ENCODE measurements at regions not wholly inside any gene's neighbourhood (a gene's known extent, or its start where the extent isn't known, plus 50 kb on each side); places are given as distances from the start of the nearest gene placed in this dataset.
"Not testable (repeated sequence)": the region's sequence is repeated elsewhere in the genome, so short reads cannot be mapped to it uniquely, and the experiment has no call there.

- DNase-seq (ENCODE audit: low spot score in 2 of 2): no peak
- no peaks in the 10 kb centered on the region for H3K36me3 Mint-ChIP-seq
These were observed 75.5 kb upstream of the RANBP3L start for GRCh38 chr5:36377192-36377591.

GRCh38 chr5:36378551-36378950 is 76.8 kb upstream of the RANBP3L start:
- DNase-seq (ENCODE audit: low spot score in 2 of 2): no peak
- no peaks in the 10 kb centered on the region for H3K36me3 Mint-ChIP-seq
- H3K9me3 Mint-ChIP-seq: no peaks in the 10 kb centered on the region
- no peak overlapping the region for H3K4me3 Mint-ChIP-seq
- H3K4me1 Mint-ChIP-seq: no peaks in the 10 kb centered on the region
- H3K27ac Mint-ChIP-seq: no peak overlapping the region
- ATAC-seq: no peak

More at GRCh38 chr5:36377192-36377591, 75.5 kb upstream of the RANBP3L start:
- Mint-ChIP-seq H3K4me1 (no peaks in the 10 kb centered on the region), H3K9me3 (no peaks in the 10 kb centered on the region), H3K27ac (no peak overlapping the region), H3K4me3 (no peak overlapping the region)
- ATAC-seq: no peak

- no peaks in the 10 kb centered on the region for H3K36me3 Mint-ChIP-seq
- no peak for DNase-seq (ENCODE audit: low spot score in 2 of 2)
- H3K4me3 Mint-ChIP-seq: no peak overlapping the region
- no peak for ATAC-seq
- H3K27ac Mint-ChIP-seq: no peak overlapping the region
- H3K9me3 Mint-ChIP-seq: no peaks in the 10 kb centered on the region
- no peaks in the 10 kb centered on the region for H3K4me1 Mint-ChIP-seq
These were observed 81.2 kb upstream of the RANBP3L start for GRCh38 chr5:36382890-36383289.

- Mint-ChIP-seq H3K36me3 (no peaks in the 10 kb centered on the region), H3K9me3 (no peaks in the 10 kb centered on the region), H3K4me3 (no peak overlapping the region), H3K4me1 (no peaks in the 10 kb centered on the region), H3K27ac (no peak overlapping the region)
- DNase-seq (ENCODE audit: low spot score in 2 of 2): no peak
- no peak for ATAC-seq
These were observed 82.2 kb upstream of the RANBP3L start for GRCh38 chr5:36383942-36384341.

GRCh38 chr5:36384845-36385244 is 83.1 kb upstream of the RANBP3L start:
- Mint-ChIP-seq H3K4me3 (no peak overlapping the region), H3K9me3 (no peaks in the 10 kb centered on the region), H3K4me1 (no peaks in the 10 kb centered on the region), H3K36me3 (no peaks in the 10 kb centered on the region), H3K27ac (no peak overlapping the region)
- ATAC-seq (no peak), DNase-seq (ENCODE audit: low spot score in 2 of 2) (no peak)

- H3K9me3 Mint-ChIP-seq: no peaks in the 10 kb centered on the region
- DNase-seq (ENCODE audit: low spot score in 2 of 2) (no peak), ATAC-seq (no peak)
- no peak overlapping the region for H3K27ac Mint-ChIP-seq
- no peaks in the 10 kb centered on the region for H3K4me1 Mint-ChIP-seq
- no peaks in the 10 kb centered on the region for H3K36me3 Mint-ChIP-seq
- no peak overlapping the region for H3K4me3 Mint-ChIP-seq
These were observed 83.8 kb upstream of the RANBP3L start for GRCh38 chr5:36385495-36385894.

- Mint-ChIP-seq H3K9me3 (no peaks in the 10 kb centered on the region), H3K27ac (no peak overlapping the region)
- no peak for ATAC-seq
These were observed 86.6 kb upstream of the RANBP3L start for GRCh38 chr5:36388288-36388687.

GRCh38 chr5:36389245-36389644 is 87.5 kb upstream of the RANBP3L start:
- Mint-ChIP-seq H3K36me3 (no peaks in the 10 kb centered on the region), H3K4me1 (no peaks in the 10 kb centered on the region), H3K4me3 (no peak overlapping the region), H3K9me3 (no peaks in the 10 kb centered on the region), H3K27ac (no peak overlapping the region)
- DNase-seq (ENCODE audit: low spot score in 2 of 2) (no peak), ATAC-seq (no peak)

More at GRCh38 chr5:36388288-36388687, 86.6 kb upstream of the RANBP3L start:
- Mint-ChIP-seq H3K4me1 (no peaks in the 10 kb centered on the region), H3K36me3 (no peaks in the 10 kb centered on the region), H3K4me3 (no peak overlapping the region)
- no peak for DNase-seq (ENCODE audit: low spot score in 2 of 2)

GRCh38 chr5:36390640-36391039 is 88.9 kb upstream of the RANBP3L start:
- no peak for ATAC-seq
- no peak for DNase-seq (ENCODE audit: low spot score in 2 of 2)
- Mint-ChIP-seq H3K9me3 (no peaks in the 10 kb centered on the region), H3K4me1 (no peaks in the 10 kb centered on the region), H3K36me3 (no peaks in the 10 kb centered on the region), H3K27ac (no peak overlapping the region), H3K4me3 (no peak overlapping the region)

GRCh38 chr5:36392186-36392585 is 90.5 kb upstream of the RANBP3L start:
- H3K27ac Mint-ChIP-seq: no peak overlapping the region
- no peaks in the 10 kb centered on the region for H3K4me1 Mint-ChIP-seq
- H3K4me3 Mint-ChIP-seq: no peak overlapping the region
- no peak for DNase-seq (ENCODE audit: low spot score in 2 of 2)
- no peaks in the 10 kb centered on the region for H3K9me3 Mint-ChIP-seq
- no peaks in the 10 kb centered on the region for H3K36me3 Mint-ChIP-seq
- no peak for ATAC-seq

GRCh38 chr5:36392818-36393217 is 91.1 kb upstream of the RANBP3L start:
- DNase-seq (ENCODE audit: low spot score in 2 of 2): no peak
- no peaks in the 10 kb centered on the region for H3K9me3 Mint-ChIP-seq
- H3K4me1 Mint-ChIP-seq: no peaks in the 10 kb centered on the region
- no peak overlapping the region for H3K27ac Mint-ChIP-seq
- H3K36me3 Mint-ChIP-seq: no peaks in the 10 kb centered on the region
- no peak for ATAC-seq
- H3K4me3 Mint-ChIP-seq: no peak overlapping the region

GRCh38 chr5:36393656-36394428 is 92.1 kb upstream of the RANBP3L start:
- H3K27ac Mint-ChIP-seq: no peak overlapping the region
- no peaks in the 10 kb centered on the region for H3K36me3 Mint-ChIP-seq

GRCh38 chr5:36395260-36395659 is 93.6 kb upstream of the RANBP3L start:
- H3K36me3 Mint-ChIP-seq: no peaks in the 10 kb centered on the region
- no peaks in the 10 kb centered on the region for H3K9me3 Mint-ChIP-seq
- no peaks in the 10 kb centered on the region for H3K4me1 Mint-ChIP-seq
- no peak for DNase-seq (ENCODE audit: low spot score in 2 of 2)
- no peak overlapping the region for H3K27ac Mint-ChIP-seq
- H3K4me3 Mint-ChIP-seq: no peak overlapping the region
- no peak for ATAC-seq

More at GRCh38 chr5:36393656-36394428, 92.1 kb upstream of the RANBP3L start:
- Mint-ChIP-seq H3K4me1 (no peaks in the 10 kb centered on the region), H3K4me3 (no peak overlapping the region), H3K9me3 (no peaks in the 10 kb centered on the region)
- DNase-seq (ENCODE audit: low spot score in 2 of 2): no peak
- no peak for ATAC-seq

GRCh38 chr5:36395947-36396346 is 94.2 kb upstream of the RANBP3L start:
- ATAC-seq; DNase-seq (ENCODE audit: low spot score in 2 of 2); H3K4me3 Mint-ChIP-seq; H3K9me3 Mint-ChIP-seq; H3K27ac Mint-ChIP-seq; H3K36me3 Mint-ChIP-seq; H3K4me1 Mint-ChIP-seq: not testable (repeated sequence)

GRCh38 chr5:36396640-36397039 is 94.9 kb upstream of the RANBP3L start:
- no peak overlapping the region for H3K4me3 Mint-ChIP-seq
- H3K9me3 Mint-ChIP-seq: no peaks in the 10 kb centered on the region
- H3K27ac Mint-ChIP-seq: no peak overlapping the region

GRCh38 chr5:36397901-36398536 is 96.3 kb upstream of the RANBP3L start:
- H3K9me3 Mint-ChIP-seq: no peaks in the 10 kb centered on the region
- ATAC-seq: no peak
- DNase-seq (ENCODE audit: low spot score in 2 of 2): no peak

More at GRCh38 chr5:36396640-36397039, 94.9 kb upstream of the RANBP3L start:
- no peak for ATAC-seq
- H3K4me1 Mint-ChIP-seq: no peaks in the 10 kb centered on the region
- DNase-seq (ENCODE audit: low spot score in 2 of 2): no peak
- no peaks in the 10 kb centered on the region for H3K36me3 Mint-ChIP-seq

More at GRCh38 chr5:36397901-36398536, 96.3 kb upstream of the RANBP3L start:
- Mint-ChIP-seq H3K36me3 (no peaks in the 10 kb centered on the region), H3K4me1 (no peaks in the 10 kb centered on the region), H3K27ac (no peak overlapping the region), H3K4me3 (no peak overlapping the region)
